T-helper 2 cell (primary cell): ENCODE measurements at regions not wholly inside any gene's neighbourhood (a gene's known extent, or its start where the extent isn't known, plus 50 kb on each side); places are given as distances from the start of the nearest gene placed in this dataset.

Experiments used
- DNase-seq, 5 experiments: peaks; one replicate each; pipeline versions ENCODE4 v3.0.0 to v3.0.0-alpha.2; 2012 to 2022

GRCh38 chr13:78215458-78216108 is 297.0 kb upstream of the EDNRB start:
- DNase-seq, result no peak

- no peak for DNase-seq
Measured at GRCh38 chr13:78201411-78201810, 282.8 kb upstream of the EDNRB start.

GRCh38 chr13:78198821-78199220 is 280.2 kb upstream of the EDNRB start:
- DNase-seq, result no peak

- DNase-seq, result no peak
Measured at GRCh38 chr13:78198419-78198818, 279.8 kb upstream of the EDNRB start.

GRCh38 chr13:78197231-78197630 is 278.6 kb upstream of the EDNRB start:
- DNase-seq, result no peak

GRCh38 chr13:78194904-78195639 is 276.4 kb upstream of the EDNRB start:
- no peak for DNase-seq

- no peak for DNase-seq
Measured at GRCh38 chr13:78193846-78194245, 275.2 kb upstream of the EDNRB start.

GRCh38 chr13:78192716-78193115 is 274.1 kb upstream of the EDNRB start:
- no peak for DNase-seq

- no peak for DNase-seq
Measured at GRCh38 chr13:78190296-78190695, 271.7 kb upstream of the EDNRB start.

- no peak for DNase-seq
Measured at GRCh38 chr13:78187781-78188180, 269.1 kb upstream of the EDNRB start.

GRCh38 chr13:78185700-78186099 is 267.1 kb upstream of the EDNRB start:
- no peak for DNase-seq

- DNase-seq, result no peak
Measured at GRCh38 chr13:78183732-78184131, 265.1 kb upstream of the EDNRB start.

- no peak for DNase-seq
Measured at GRCh38 chr13:78182813-78183212, 264.2 kb upstream of the EDNRB start.

- no peak for DNase-seq
Measured at GRCh38 chr13:78177306-78177705, 258.7 kb upstream of the EDNRB start.

- no peak for DNase-seq
Measured at GRCh38 chr13:78176880-78177279, 258.2 kb upstream of the EDNRB start.

- no peak for DNase-seq
Measured at GRCh38 chr13:78169386-78169785, 250.8 kb upstream of the EDNRB start.

GRCh38 chr13:78168981-78169380 is 250.3 kb upstream of the EDNRB start:
- DNase-seq, result no peak

GRCh38 chr13:78161266-78161665 is 242.6 kb upstream of the EDNRB start:
- DNase-seq, result no peak

- no peak for DNase-seq
Measured at GRCh38 chr13:78160793-78161192, 242.2 kb upstream of the EDNRB start.

- DNase-seq, result no peak
Measured at GRCh38 chr13:78152415-78152814, 233.8 kb upstream of the EDNRB start.

- DNase-seq, result no peak
Measured at GRCh38 chr13:78147905-78148304, 229.3 kb upstream of the EDNRB start.

GRCh38 chr13:78145276-78145675 is 226.6 kb upstream of the EDNRB start:
- DNase-seq, result no peak

- no peak for DNase-seq
Measured at GRCh38 chr13:78139765-78140164, 221.1 kb upstream of the EDNRB start.

- no peak for DNase-seq
Measured at GRCh38 chr13:78138756-78139155, 220.1 kb upstream of the EDNRB start.
